Left lung (tissue), 4 donors: ENCODE measurements at regions not wholly inside any gene's neighbourhood (a gene's known extent, or its start where the extent isn't known, plus 50 kb on each side); places are given as distances from the start of the nearest gene placed in this dataset.

Experiments used
- ATAC-seq: fragments of 200-7000 bp; cut with Tn5 transposase; one replicate; pipeline ENCODE4 v1.9.1; 2020; ENCODE audit warnings: moderate library complexity
- DNase-seq, 4 donors: peaks; one replicate each; pipeline ENCODE4 v3.0.0-alpha.2; 2013 to 2020
- H3K27ac ChIP-seq, 2 donors: fragments of 200-600 bp; sonication (generic) in 1 of 2; one replicate each; pipeline versions ENCODE4 v1.5.0 to v1.8.0; 2020 to 2021
- H3K27me3 ChIP-seq, 2 donors: fragments of 200-600 bp; sonication (generic) in 1 of 2; one replicate each; pipeline versions ENCODE4 v1.5.0 to v1.8.0; 2020 to 2021
- H3K36me3 ChIP-seq, 2 donors: fragments of 200-600 bp; sonication (generic) in 1 of 2; one replicate each; pipeline versions ENCODE4 v1.5.0 to v1.8.0; 2020 to 2021
- H3K4me1 ChIP-seq, 2 donors: fragments of 200-600 bp; one replicate each; pipeline ENCODE4 v1.8.0; 2021
- H3K4me3 ChIP-seq, 2 donors: fragments of 200-600 bp; sonication (generic) in 1 of 2; one replicate each; pipeline versions ENCODE4 v1.5.0 to v1.8.0; 2020 to 2021; ENCODE audit warnings: mild to moderate bottlenecking in 1 of 2
- H3K9me3 ChIP-seq, 2 donors: fragments of 200-600 bp; sonication (generic) in 1 of 2; one replicate each; pipeline versions ENCODE4 v1.5.0 to v1.8.0; 2020 to 2021
- intact Hi-C, 2 donors: fragments of 100-400 bp; cut with DNase I; formaldehyde crosslinking; loops; one replicate each; pipeline versions ENCODE4 v1.11.2 to v1.14.2; 2022
- TF ChIP-seq, protein P1 (sequence below), 2 donors: fragments of 200-600 bp; sonication (generic) in 1 of 2; IDR thresholded peaks; one replicate each; pipeline versions ENCODE4 v1.5.0 to v1.8.0; 2021; ENCODE audit warnings: antibody characterized with exemption in 2 of 2
- donor health status: DM: no; HTN: yes; CAD: no.
- donor health status: DM: no; HTN: no; CAD: no.

DNA sequence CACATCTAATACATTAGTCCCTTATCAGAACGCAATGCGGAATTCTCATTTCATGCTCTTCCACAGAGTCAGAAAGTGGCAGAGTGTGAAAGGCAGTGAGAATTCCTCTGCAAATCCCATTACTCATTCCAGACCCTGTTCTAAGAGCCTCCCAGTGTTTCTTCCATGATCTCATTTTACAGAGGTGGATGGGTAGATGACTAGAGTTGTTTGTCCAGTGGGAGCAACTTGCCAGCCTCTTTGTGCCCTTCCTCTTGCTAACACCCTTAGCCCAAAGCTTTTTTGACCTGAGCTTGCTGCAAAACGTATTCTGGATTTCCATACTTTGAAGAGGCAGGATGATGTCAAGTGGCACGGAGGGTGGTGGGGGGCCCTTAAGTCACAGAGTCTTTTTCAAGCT lies 467.7 kb upstream of the RGPD4 start:
- Histone ChIP-seq H3K4me3 (no peak overlapping the region), H3K27me3 (no peaks in the 10 kb centered on the region), H3K36me3 (no peaks in the 10 kb centered on the region), H3K9me3 (peaks cover 0 to 3% of the 10 kb centered on the region in 2 donors), H3K4me1 (no peaks in the 10 kb centered on the region), H3K27ac (no peak overlapping the region)
- DNase-seq (no peak), ATAC-seq (no peak)
- TF ChIP-seq, protein P1, sequence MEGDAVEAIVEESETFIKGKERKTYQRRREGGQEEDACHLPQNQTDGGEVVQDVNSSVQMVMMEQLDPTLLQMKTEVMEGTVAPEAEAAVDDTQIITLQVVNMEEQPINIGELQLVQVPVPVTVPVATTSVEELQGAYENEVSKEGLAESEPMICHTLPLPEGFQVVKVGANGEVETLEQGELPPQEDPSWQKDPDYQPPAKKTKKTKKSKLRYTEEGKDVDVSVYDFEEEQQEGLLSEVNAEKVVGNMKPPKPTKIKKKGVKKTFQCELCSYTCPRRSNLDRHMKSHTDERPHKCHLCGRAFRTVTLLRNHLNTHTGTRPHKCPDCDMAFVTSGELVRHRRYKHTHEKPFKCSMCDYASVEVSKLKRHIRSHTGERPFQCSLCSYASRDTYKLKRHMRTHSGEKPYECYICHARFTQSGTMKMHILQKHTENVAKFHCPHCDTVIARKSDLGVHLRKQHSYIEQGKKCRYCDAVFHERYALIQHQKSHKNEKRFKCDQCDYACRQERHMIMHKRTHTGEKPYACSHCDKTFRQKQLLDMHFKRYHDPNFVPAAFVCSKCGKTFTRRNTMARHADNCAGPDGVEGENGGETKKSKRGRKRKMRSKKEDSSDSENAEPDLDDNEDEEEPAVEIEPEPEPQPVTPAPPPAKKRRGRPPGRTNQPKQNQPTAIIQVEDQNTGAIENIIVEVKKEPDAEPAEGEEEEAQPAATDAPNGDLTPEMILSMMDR (IDR thresholded peaks at IDR 0.05) = no peak
- intact Hi-C loops = no loop called here

DNA sequence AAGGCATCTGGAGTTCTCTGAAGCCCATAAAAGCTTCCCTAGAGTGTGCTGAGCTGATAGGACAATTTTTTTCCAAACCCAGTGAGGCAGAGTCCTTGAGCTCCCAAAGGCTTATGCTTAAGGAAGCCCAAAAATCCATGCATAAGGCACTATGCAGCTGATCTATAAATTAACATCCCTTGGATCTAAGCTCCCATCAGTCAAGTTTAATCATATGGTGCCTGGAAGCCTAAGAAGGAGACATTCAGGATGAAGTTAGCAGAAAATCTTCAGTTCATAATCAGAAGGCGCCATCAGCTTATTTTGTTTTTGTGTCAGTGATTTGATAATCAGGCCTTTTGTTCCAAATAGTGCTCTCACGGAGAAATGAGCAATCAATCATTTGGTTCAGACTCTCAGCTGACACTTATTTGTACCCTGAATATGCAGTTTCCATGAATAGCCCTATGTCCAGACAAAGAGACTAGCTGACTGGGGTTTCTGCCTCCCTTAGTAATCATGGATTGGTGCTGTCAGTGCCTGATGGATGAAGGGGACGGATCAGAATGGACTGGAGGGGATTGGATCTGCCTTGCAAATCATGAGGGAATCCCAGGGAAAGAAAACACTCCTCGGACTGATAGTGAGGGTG lies 464.8 kb upstream of the RGPD4 start:
- H3K9me3 ChIP-seq = peaks cover 0 to 3% of the 10 kb centered on the region in 2 donors
- no peak overlapping the region for H3K4me3 ChIP-seq
- H3K4me1 ChIP-seq = no peaks in the 10 kb centered on the region
- no peaks in the 10 kb centered on the region for H3K27me3 ChIP-seq
- intact Hi-C loops = no loop called here
- H3K27ac ChIP-seq = no peak overlapping the region
- TF ChIP-seq, protein P1 (IDR thresholded peaks at IDR 0.05) = no peak
- ATAC-seq (no peak), DNase-seq (no peak)
- H3K36me3 ChIP-seq = no peaks in the 10 kb centered on the region

DNA sequence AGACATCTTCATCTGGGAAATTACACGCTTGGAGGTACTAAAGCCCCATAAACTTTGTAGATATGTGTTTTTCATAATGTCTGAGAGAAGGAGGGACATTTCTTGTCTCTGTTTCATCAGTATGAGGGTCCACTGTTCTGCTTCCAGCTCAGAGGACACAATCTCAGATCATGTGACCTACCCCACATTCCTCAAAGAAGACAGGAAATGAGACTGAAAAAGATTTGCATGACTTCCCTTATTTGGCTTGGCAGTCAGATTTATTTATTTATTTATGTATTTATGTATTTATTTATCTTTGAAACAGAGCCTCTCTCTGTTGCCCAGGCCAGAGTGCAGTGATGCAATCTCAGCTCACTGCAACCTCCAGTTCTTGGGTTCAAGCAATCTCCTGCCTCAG lies 463.7 kb upstream of the RGPD4 start:
- TF ChIP-seq, protein P1 (IDR thresholded peaks at IDR 0.05) = no peak
- ATAC-seq = no peak
- no peak for DNase-seq
- Histone ChIP-seq H3K27ac (no peak overlapping the region), H3K4me1 (no peaks in the 10 kb centered on the region), H3K4me3 (no peak overlapping the region), H3K9me3 (peaks cover 0 to 3% of the 10 kb centered on the region in 2 donors), H3K27me3 (no peaks in the 10 kb centered on the region), H3K36me3 (no peaks in the 10 kb centered on the region)
- intact Hi-C loops = no loop called here

DNA sequence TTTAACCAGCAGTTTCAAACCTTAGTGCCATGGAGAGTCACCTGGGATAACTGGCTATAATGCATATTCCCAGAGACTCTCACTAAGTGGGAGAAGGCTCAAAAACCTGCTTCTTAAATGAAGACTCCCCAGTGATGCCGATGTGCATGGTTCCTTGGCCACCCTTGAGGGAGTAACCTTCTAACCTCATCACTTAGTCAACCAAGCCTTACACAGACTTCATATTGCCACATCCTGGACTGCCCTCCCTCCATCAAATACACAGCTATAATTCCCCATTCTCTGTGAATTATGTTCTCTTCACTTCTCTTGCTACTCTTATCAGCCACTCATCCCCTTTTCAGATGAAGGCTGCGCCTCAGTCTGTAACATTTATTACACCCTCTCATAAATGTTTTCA lies 462.9 kb upstream of the RGPD4 start:
- no peak for ATAC-seq
- Histone ChIP-seq H3K4me1 (no peaks in the 10 kb centered on the region), H3K36me3 (no peaks in the 10 kb centered on the region), H3K4me3 (no peak overlapping the region), H3K9me3 (peaks cover 0 to 3% of the 10 kb centered on the region in 2 donors), H3K27ac (no peak overlapping the region), H3K27me3 (no peaks in the 10 kb centered on the region)
- no peak for DNase-seq
- TF ChIP-seq, protein P1 (IDR thresholded peaks at IDR 0.05) = no peak
- intact Hi-C loops = no loop called here

DNA sequence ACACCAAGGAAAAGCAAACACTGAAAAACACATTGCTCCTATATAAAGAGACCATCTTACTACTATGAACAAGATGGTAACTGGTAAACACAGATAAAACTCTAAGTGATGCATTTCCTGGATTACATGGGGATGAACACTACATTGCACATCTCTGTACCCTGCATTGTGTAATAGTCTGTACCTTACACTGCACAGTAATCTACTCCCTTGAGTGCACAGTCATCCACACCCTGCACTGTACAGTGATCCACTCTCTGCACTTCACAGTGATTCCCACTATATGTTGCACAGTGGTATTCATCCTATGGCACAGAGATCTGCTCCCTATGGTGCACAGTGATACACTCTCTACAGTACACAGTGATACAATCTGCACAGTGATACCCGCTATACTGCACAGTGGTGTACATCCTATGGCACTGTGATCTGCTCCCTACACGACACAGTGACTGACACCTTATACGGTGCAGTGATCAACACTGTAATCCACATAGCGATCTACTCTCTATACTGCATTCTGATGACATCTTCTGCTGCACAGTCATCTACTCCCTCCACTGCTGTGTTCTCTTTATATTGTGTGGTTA lies 462.2 kb upstream of the RGPD4 start:
- no peak overlapping the region for H3K27ac ChIP-seq
- no peaks in the 10 kb centered on the region for H3K27me3 ChIP-seq
- TF ChIP-seq, protein P1 (IDR thresholded peaks at IDR 0.05) = no peak
- H3K4me1 ChIP-seq = no peaks in the 10 kb centered on the region
- no peaks in the 10 kb centered on the region for H3K36me3 ChIP-seq
- peaks cover 0 to 3% of the 10 kb centered on the region in 2 donors for H3K9me3 ChIP-seq
- no peak for DNase-seq
- intact Hi-C loops = no loop called here
- ATAC-seq = no peak
- no peak overlapping the region for H3K4me3 ChIP-seq
